Astrocyte of the cerebellum (primary cell): ENCODE measurements at regions not wholly inside any gene's neighbourhood (a gene's known extent, or its start where the extent isn't known, plus 50 kb on each side); places are given as distances from the start of the nearest gene placed in this dataset.
"Not testable (repeated sequence)": the region's sequence is repeated elsewhere in the genome, so short reads cannot be mapped to it uniquely, and the experiment has no call there.

Source experiments
- DNase-seq: peaks from one replicate; pipeline ENCODE4 v3.0.0-alpha.2; 2011; ENCODE audit warnings: low read depth
- H3K4me3 ChIP-seq: 2 replicates; pipeline ENCODE4 v1.5.1; 2011; ENCODE audit warnings: mild to moderate bottlenecking, low read depth, low read length, moderate library complexity
- in situ Hi-C: cut with HindIII; loops from 2 replicates; pipeline ENCODE4 v1.10.0; 2017; ENCODE audit warnings: low sequenced_read_pairs
- TF ChIP-seq, protein P1 (sequence below): IDR thresholded peaks from 2 replicates; pipeline ENCODE4 v1.5.1; 2012; ENCODE audit warnings: low read length, low read depth, moderate library complexity, mild to moderate bottlenecking; ENCODE audit errors: missing control alignments

GRCh38 chr12:127797918-127798317 lies 469.1 kb upstream of the TMEM132C start:
- TF ChIP-seq, protein P1, sequence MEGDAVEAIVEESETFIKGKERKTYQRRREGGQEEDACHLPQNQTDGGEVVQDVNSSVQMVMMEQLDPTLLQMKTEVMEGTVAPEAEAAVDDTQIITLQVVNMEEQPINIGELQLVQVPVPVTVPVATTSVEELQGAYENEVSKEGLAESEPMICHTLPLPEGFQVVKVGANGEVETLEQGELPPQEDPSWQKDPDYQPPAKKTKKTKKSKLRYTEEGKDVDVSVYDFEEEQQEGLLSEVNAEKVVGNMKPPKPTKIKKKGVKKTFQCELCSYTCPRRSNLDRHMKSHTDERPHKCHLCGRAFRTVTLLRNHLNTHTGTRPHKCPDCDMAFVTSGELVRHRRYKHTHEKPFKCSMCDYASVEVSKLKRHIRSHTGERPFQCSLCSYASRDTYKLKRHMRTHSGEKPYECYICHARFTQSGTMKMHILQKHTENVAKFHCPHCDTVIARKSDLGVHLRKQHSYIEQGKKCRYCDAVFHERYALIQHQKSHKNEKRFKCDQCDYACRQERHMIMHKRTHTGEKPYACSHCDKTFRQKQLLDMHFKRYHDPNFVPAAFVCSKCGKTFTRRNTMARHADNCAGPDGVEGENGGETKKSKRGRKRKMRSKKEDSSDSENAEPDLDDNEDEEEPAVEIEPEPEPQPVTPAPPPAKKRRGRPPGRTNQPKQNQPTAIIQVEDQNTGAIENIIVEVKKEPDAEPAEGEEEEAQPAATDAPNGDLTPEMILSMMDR = no peak
- in situ Hi-C loops = no loop called here
- H3K4me3 ChIP-seq = no peak overlapping the region
- DNase-seq = no peak

DNA sequence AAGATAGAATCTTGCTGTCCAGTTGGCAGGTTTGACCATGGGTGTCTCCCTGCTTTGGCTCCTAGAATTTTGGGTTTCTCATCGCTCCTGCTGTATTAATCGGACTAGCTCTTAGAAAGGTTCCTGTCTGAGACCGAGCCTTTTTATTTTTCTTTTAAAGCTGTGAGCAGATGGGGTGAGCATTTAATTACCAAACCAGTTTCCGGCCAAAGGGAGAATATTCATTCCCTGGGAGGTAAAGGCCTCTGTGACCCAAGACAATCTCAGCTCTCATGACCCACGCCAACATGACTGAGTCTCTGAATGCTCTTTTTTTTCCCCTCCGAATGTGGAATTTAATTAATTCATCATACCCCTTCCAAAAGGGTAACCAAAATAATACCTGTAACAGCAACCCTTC lies 464.7 kb upstream of the TMEM132C start:
- in situ Hi-C loops = no loop called here
- no peak overlapping the region for H3K4me3 ChIP-seq
- no peak for DNase-seq
- TF ChIP-seq, protein P1 = no peak

DNA sequence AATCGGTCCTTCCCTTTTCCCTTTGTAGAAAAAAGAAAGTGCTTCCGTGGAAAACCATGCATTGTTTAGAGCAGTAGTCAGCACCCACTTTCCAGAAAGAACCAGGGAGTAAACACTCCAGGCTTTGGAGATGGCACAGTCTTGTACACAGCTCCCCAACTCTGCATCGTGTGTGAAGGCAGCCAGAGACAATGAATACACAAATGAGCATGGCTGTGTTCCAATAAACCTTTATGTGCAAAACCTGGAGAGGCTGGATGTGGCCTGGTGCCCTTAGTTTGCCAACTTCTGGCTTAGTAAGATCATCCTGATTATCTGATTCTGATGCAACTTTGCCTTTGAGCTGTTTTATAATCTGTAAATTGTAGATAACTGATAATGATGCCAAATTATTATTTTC lies 463.4 kb upstream of the TMEM132C start:
- in situ Hi-C loops = no loop called here
- TF ChIP-seq, protein P1 = no peak
- no peak overlapping the region for H3K4me3 ChIP-seq
- DNase-seq = no peak

- peak; percentile 75 for DNase-seq
- no peak overlapping the region for H3K4me3 ChIP-seq
- in situ Hi-C loops = no loop called here
- TF ChIP-seq, protein P1 = no peak
Measured at GRCh38 chr12:127809275-127809674, 457.7 kb upstream of the TMEM132C start.

GRCh38 chr12:127810041-127810440 lies 456.9 kb upstream of the TMEM132C start:
- H3K4me3 ChIP-seq = no peak overlapping the region
- in situ Hi-C loops = no loop called here
- TF ChIP-seq, protein P1 = peak; percentile 8
- peak; percentile 95 for DNase-seq

- DNase-seq, in situ Hi-C loops: not testable (repeated sequence)
Measured at GRCh38 chr12:127810459-127810858, 456.5 kb upstream of the TMEM132C start.

GRCh38 chr12:127811988-127812387 lies 455.0 kb upstream of the TMEM132C start:
- peak; percentile 84 for DNase-seq

More at GRCh38 chr12:127810459-127810858, 456.5 kb upstream of the TMEM132C start:
- not testable (repeated sequence) for H3K4me3 ChIP-seq

More at GRCh38 chr12:127811988-127812387, 455.0 kb upstream of the TMEM132C start:
- TF ChIP-seq, protein P1 = no peak
- in situ Hi-C loops = no loop called here
- no peak overlapping the region for H3K4me3 ChIP-seq
